H9 (cell line): ENCODE measurements at regions not wholly inside any gene's neighbourhood (a gene's known extent, or its start where the extent isn't known, plus 50 kb on each side); places are given as distances from the start of the nearest gene placed in this dataset.

Source experiments
- DNase-seq: peaks from one replicate; pipeline ENCODE4 v3.0.0-alpha.2; 2017
- H2AFZ ChIP-seq: one replicate; pipeline ENCODE4 v1.6.1; 2013; ENCODE audit warnings: mild to moderate bottlenecking, low read length, control low read depth, moderate library complexity
- H2AK5ac ChIP-seq: 2 replicates; pipeline ENCODE4 v1.6.1; 2013; ENCODE audit warnings: low read length, control low read depth, mixed read lengths; ENCODE audit not compliant: insufficient read length
- H2BK120ac ChIP-seq: one replicate; pipeline ENCODE4 v1.6.1; 2013; ENCODE audit warnings: low read depth, mild to moderate bottlenecking, low read length, control low read depth, inconsistent platforms; ENCODE audit not compliant: poor library complexity, severe bottlenecking
- H2BK12ac ChIP-seq: 2 replicates; pipeline ENCODE4 v1.6.1; 2013; ENCODE audit warnings: low read length, control low read depth, mixed read lengths, low read depth; ENCODE audit not compliant: insufficient read length
- H2BK15ac ChIP-seq: 2 replicates; pipeline ENCODE4 v1.6.1; 2013; ENCODE audit warnings: low read depth, low read length, control low read depth
- H2BK20ac ChIP-seq: one replicate; pipeline ENCODE4 v1.6.1; 2013; ENCODE audit warnings: low read depth, mild to moderate bottlenecking, low read length, control low read depth, inconsistent platforms; ENCODE audit not compliant: poor library complexity, severe bottlenecking
- H2BK5ac ChIP-seq: 2 replicates; pipeline ENCODE4 v1.6.1; 2013; ENCODE audit warnings: low read length, control low read depth, mixed read lengths; ENCODE audit not compliant: insufficient read length
- H3K14ac ChIP-seq: 2 replicates; pipeline ENCODE4 v1.6.1; 2013; ENCODE audit warnings: low read length, control low read depth; ENCODE audit not compliant: insufficient read depth
- H3K18ac ChIP-seq: 2 replicates; pipeline ENCODE4 v1.6.1; 2013; ENCODE audit warnings: low read depth, mild to moderate bottlenecking, mixed read lengths, low read length, control low read depth; ENCODE audit not compliant: insufficient read length
- H3K23ac ChIP-seq: 2 replicates; pipeline ENCODE4 v1.6.1; 2013; ENCODE audit warnings: low read length, control low read depth, mixed read lengths, low read depth; ENCODE audit not compliant: insufficient read length
- H3K23me2 ChIP-seq: 2 replicates; pipeline ENCODE4 v1.6.1; 2013; ENCODE audit warnings: low read depth, mild to moderate bottlenecking, mixed read lengths, low read length, control low read depth; ENCODE audit not compliant: insufficient read length, poor library complexity, severe bottlenecking
- H3K27ac ChIP-seq: 2 replicates; pipeline ENCODE4 v1.5.1; 2013; ENCODE audit warnings: low read length, control low read depth, mixed read lengths, low read depth; ENCODE audit not compliant: insufficient read length
- H3K27me3 ChIP-seq: 2 replicates; pipeline ENCODE4 v1.6.1; 2013; ENCODE audit warnings: low read length, control low read depth, inconsistent platforms; ENCODE audit not compliant: insufficient read depth
- H3K4ac ChIP-seq: 2 replicates; pipeline ENCODE4 v1.6.1; 2013; ENCODE audit warnings: low read depth, mild to moderate bottlenecking, control low read depth, inconsistent platforms, low read length, moderate library complexity
- H3K4me1 ChIP-seq: 2 replicates; pipeline ENCODE4 v1.6.1; 2013; ENCODE audit warnings: low read length, control low read depth, inconsistent platforms; ENCODE audit not compliant: insufficient read depth
- H3K4me2 ChIP-seq: 2 replicates; pipeline ENCODE4 v1.6.1; 2013; ENCODE audit warnings: low read length, control low read depth, mixed read lengths; ENCODE audit not compliant: insufficient read length, insufficient read depth
- H3K56ac ChIP-seq: 2 replicates; pipeline ENCODE4 v1.6.1; 2013; ENCODE audit warnings: low read depth, mild to moderate bottlenecking, mixed read lengths, low read length, control low read depth; ENCODE audit not compliant: insufficient read length
- H3K79me1 ChIP-seq: 2 replicates; pipeline ENCODE4 v1.6.1; 2013; ENCODE audit warnings: low read depth, mild to moderate bottlenecking, moderate library complexity, low read length, control low read depth, inconsistent platforms; ENCODE audit not compliant: insufficient read depth, poor library complexity, severe bottlenecking
- H3K79me2 ChIP-seq: 2 replicates; pipeline ENCODE4 v1.6.1; 2013; ENCODE audit warnings: low read length, control low read depth, inconsistent platforms; ENCODE audit not compliant: insufficient read depth
- H3K9ac ChIP-seq: 2 replicates; pipeline ENCODE4 v1.6.1; 2013; ENCODE audit warnings: low read length, control low read depth, mixed read lengths; ENCODE audit not compliant: insufficient read length; ENCODE audit errors: extremely low read depth
- H3K9me3 ChIP-seq: one replicate; pipeline ENCODE4 v1.6.1; 2013; ENCODE audit warnings: low read depth, low read length, inconsistent platforms; ENCODE audit not compliant: control insufficient read depth
- H3T11ph ChIP-seq: one replicate; pipeline ENCODE4 v1.6.1; 2013; ENCODE audit warnings: mild to moderate bottlenecking, low read length, control low read depth, inconsistent platforms
- H4K20me1 ChIP-seq: one replicate; pipeline ENCODE4 v1.6.1; 2013; ENCODE audit not compliant: control insufficient read depth, insufficient read length, insufficient read depth
- H4K5ac ChIP-seq: 2 replicates; pipeline ENCODE4 v1.6.1; 2013; ENCODE audit warnings: low read depth, mild to moderate bottlenecking, mixed read lengths, low read length, control low read depth; ENCODE audit not compliant: insufficient read length
- H4K8ac ChIP-seq: replicated peaks from 2 replicates; pipeline ENCODE4 v1.6.1; 2013; ENCODE audit warnings: low read length, control low read depth, mixed read lengths, low read depth; ENCODE audit not compliant: insufficient read length
- H4K91ac ChIP-seq: 2 replicates; pipeline ENCODE4 v1.6.1; 2013; ENCODE audit warnings: low read depth, mild to moderate bottlenecking, moderate library complexity, mixed read lengths, low read length, control low read depth; ENCODE audit not compliant: insufficient read length
- H3K27ac Mint-ChIP-seq, 3 experiments: 2 replicates in 2 of 3; 3 replicates in 1 of 3; pipeline ENCODE4 v1.8.0; 2020 to 2021; ENCODE audit warnings: mixed read lengths in 3 of 3, mild to moderate bottlenecking in 1 of 3, moderate library complexity in 1 of 3
- H3K27me3 Mint-ChIP-seq: 2 replicates; pipeline ENCODE4 v1.8.0; 2021; ENCODE audit warnings: low read depth, mild to moderate bottlenecking, moderate library complexity, mixed read lengths
- H3K36me3 Mint-ChIP-seq, 3 experiments: 2 replicates in 2 of 3; 3 replicates in 1 of 3; pipeline ENCODE4 v1.8.0; 2020 to 2021; ENCODE audit warnings: low read depth in 3 of 3, mixed read lengths in 3 of 3; ENCODE audit not compliant: insufficient read depth in 1 of 3
- H3K4me1 Mint-ChIP-seq, 2 experiments: 2 replicates each; pipeline ENCODE4 v1.8.0; 2020; ENCODE audit warnings: mixed read lengths in 2 of 2
- H3K4me3 Mint-ChIP-seq, 2 experiments: 2 replicates in 1 of 2; 3 replicates in 1 of 2; pipeline ENCODE4 v1.8.0; 2020 to 2021; ENCODE audit warnings: mild to moderate bottlenecking in 2 of 2, mixed read lengths in 2 of 2, moderate library complexity in 1 of 2
- H3K9me3 Mint-ChIP-seq, 2 experiments: 2 replicates in 1 of 2; 3 replicates in 1 of 2; pipeline ENCODE4 v1.8.0; 2020; ENCODE audit warnings: mild to moderate bottlenecking in 2 of 2, mixed read lengths in 2 of 2, moderate library complexity in 1 of 2
- WGBS: extraction: QIAGEN DNeasy Blood & Tissue Kit; methylation state at CpG from one replicate; pipeline ENCODE4 v1.1.7; 2013; ENCODE audit warnings: missing lambda C conversion rate, low lambda C conversion rate, mixed read lengths; ENCODE audit not compliant: insufficient read length; ENCODE audit errors: extremely low coverage; 5-methylcytosine and 5-hydroxymethylcytosine counted together
- TF ChIP-seq, protein P1 (sequence below): fragments of 200-600 bp; sonication (generic); conservative IDR thresholded peaks from 3 replicates; pipeline ENCODE4 v1.8.0; 2021; ENCODE audit warnings: antibody characterized with exemption, mild to moderate bottlenecking

DNA sequence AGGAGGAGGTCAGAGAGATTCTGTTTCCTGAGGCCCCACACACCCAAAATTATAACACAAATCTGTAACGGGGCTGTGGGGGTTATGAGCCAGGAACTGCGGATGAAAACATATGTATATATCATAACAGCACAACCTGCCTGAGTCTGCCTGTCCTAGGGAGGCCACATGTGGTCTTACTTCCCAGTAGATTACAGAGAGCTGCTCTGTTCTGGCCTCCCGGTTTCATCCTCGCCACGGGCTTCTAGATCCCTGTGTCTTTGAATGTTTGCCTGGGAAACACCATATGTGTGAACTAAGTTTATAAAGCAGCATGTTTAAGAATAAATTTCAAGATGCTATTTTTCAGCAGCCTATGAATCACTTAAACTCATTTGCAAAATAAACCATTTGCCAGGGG, 124.0 kb downstream of the TMEM200C start:
- Histone ChIP-seq H4K20me1 (no peaks in the 10 kb centered on the region), H3K4me2 (no peak overlapping the region), H3K18ac (no peak overlapping the region), H3K9ac (no peak overlapping the region), H2BK15ac (no peak overlapping the region), H2BK12ac (no peak overlapping the region), H3K4me1 (peaks cover 10% of the 10 kb centered on the region; the same call in 1 of the 2 replicates), H2AK5ac (no peak overlapping the region), H2BK5ac (no peak overlapping the region), H3K79me1 (no peaks in the 10 kb centered on the region), H3K56ac (no peak overlapping the region), H2BK20ac (no peak overlapping the region), H4K5ac (no peak overlapping the region), H3T11ph (no peak overlapping the region), H3K14ac (no peak overlapping the region), H4K8ac (no peak overlapping the region), H4K91ac (no peak overlapping the region), H3K4ac (no peak overlapping the region), H3K79me2 (no peaks in the 10 kb centered on the region), H3K9me3 (no peaks in the 10 kb centered on the region), H3K27me3 (no peaks in the 10 kb centered on the region), H2AFZ (no peak overlapping the region), H2BK120ac (no peak overlapping the region), H3K23me2 (no peaks in the 10 kb centered on the region), H3K23ac (no peak overlapping the region), H3K27ac (no peak overlapping the region)
- Mint-ChIP-seq H3K27me3 (peaks cover 4% of the 10 kb centered on the region; the same call in 1 of the 2 replicates), H3K4me3 (no peak overlapping the region), H3K27ac (no peak overlapping the region), H3K9me3 (peaks cover 0 to 5% of the 10 kb centered on the region in 2 experiments; a peak in 1 of 5 replicates), H3K4me1 (peaks cover 16% of the 10 kb centered on the region in 2 experiments), H3K36me3 (no peaks in the 10 kb centered on the region)
- no CpG with 5 or more reads among the region's 5 CpGs for WGBS
- TF ChIP-seq, protein P1, sequence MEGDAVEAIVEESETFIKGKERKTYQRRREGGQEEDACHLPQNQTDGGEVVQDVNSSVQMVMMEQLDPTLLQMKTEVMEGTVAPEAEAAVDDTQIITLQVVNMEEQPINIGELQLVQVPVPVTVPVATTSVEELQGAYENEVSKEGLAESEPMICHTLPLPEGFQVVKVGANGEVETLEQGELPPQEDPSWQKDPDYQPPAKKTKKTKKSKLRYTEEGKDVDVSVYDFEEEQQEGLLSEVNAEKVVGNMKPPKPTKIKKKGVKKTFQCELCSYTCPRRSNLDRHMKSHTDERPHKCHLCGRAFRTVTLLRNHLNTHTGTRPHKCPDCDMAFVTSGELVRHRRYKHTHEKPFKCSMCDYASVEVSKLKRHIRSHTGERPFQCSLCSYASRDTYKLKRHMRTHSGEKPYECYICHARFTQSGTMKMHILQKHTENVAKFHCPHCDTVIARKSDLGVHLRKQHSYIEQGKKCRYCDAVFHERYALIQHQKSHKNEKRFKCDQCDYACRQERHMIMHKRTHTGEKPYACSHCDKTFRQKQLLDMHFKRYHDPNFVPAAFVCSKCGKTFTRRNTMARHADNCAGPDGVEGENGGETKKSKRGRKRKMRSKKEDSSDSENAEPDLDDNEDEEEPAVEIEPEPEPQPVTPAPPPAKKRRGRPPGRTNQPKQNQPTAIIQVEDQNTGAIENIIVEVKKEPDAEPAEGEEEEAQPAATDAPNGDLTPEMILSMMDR = no peak
- DNase-seq = no peak
